ENCODE measurements at regions not wholly inside any gene's neighbourhood (a gene's known extent, or its start where the extent isn't known, plus 50 kb on each side); places are given as distances from the start of the nearest gene placed in this dataset.
"Not testable (repeated sequence)": the region's sequence is repeated elsewhere in the genome, so short reads cannot be mapped to it uniquely, and the experiment has no call there.

GRCh38 chr17:34067011-34067410 lies 188.1 kb upstream of the CCL2 start:
- H3K27me3 Mint-ChIP-seq: peaks cover 34% of the 10 kb centered on the region
- DNase-seq (ENCODE audit: low spot score in 2 of 2): no peak
- no peak overlapping the region for H3K27ac Mint-ChIP-seq (ENCODE audit: low read depth)
- H3K36me3 Mint-ChIP-seq (ENCODE audit: insufficient read depth): peaks cover 1% of the 10 kb centered on the region
- no peak overlapping the region for H3K4me3 Mint-ChIP-seq
- no peaks in the 10 kb centered on the region for H3K4me1 Mint-ChIP-seq
- no peak for ATAC-seq (replicated peaks; ENCODE audit: extremely low read depth, poor library complexity, severe bottlenecking)
- H3K9me3 Mint-ChIP-seq: peaks cover 3% of the 10 kb centered on the region

GRCh38 chr17:34068571-34068970 lies 186.5 kb upstream of the CCL2 start:
- peaks cover 3% of the 10 kb centered on the region for H3K9me3 Mint-ChIP-seq
- H3K4me1 Mint-ChIP-seq: no peaks in the 10 kb centered on the region
- H3K27ac Mint-ChIP-seq (ENCODE audit: low read depth): no peak overlapping the region
- ATAC-seq (replicated peaks; ENCODE audit: extremely low read depth, poor library complexity, severe bottlenecking) (no peak), DNase-seq (ENCODE audit: low spot score in 2 of 2) (no peak)
- H3K27me3 Mint-ChIP-seq: peaks cover 26% of the 10 kb centered on the region
- no peak overlapping the region for H3K4me3 Mint-ChIP-seq
- H3K36me3 Mint-ChIP-seq (ENCODE audit: insufficient read depth): no peaks in the 10 kb centered on the region

GRCh38 chr17:34070712-34071111 lies 184.4 kb upstream of the CCL2 start:
- H3K27ac Mint-ChIP-seq (ENCODE audit: low read depth): no peak overlapping the region
- ATAC-seq (replicated peaks; ENCODE audit: extremely low read depth, poor library complexity, severe bottlenecking) (no peak), DNase-seq (ENCODE audit: low spot score in 2 of 2) (no peak)
- H3K27me3 Mint-ChIP-seq: peaks cover 11% of the 10 kb centered on the region
- H3K36me3 Mint-ChIP-seq (ENCODE audit: insufficient read depth): no peaks in the 10 kb centered on the region
- H3K4me1 Mint-ChIP-seq: no peaks in the 10 kb centered on the region
- H3K9me3 Mint-ChIP-seq: no peaks in the 10 kb centered on the region
- H3K4me3 Mint-ChIP-seq: no peak overlapping the region

- DNase-seq (ENCODE audit: low spot score in 2 of 2) (no peak), ATAC-seq (replicated peaks; ENCODE audit: extremely low read depth, poor library complexity, severe bottlenecking) (no peak)
- Mint-ChIP-seq H3K9me3 (no peaks in the 10 kb centered on the region), H3K36me3 (ENCODE audit: insufficient read depth) (no peaks in the 10 kb centered on the region), H3K27me3 (peaks cover 23% of the 10 kb centered on the region), H3K27ac (ENCODE audit: low read depth) (no peak overlapping the region), H3K4me3 (no peak overlapping the region), H3K4me1 (no peaks in the 10 kb centered on the region)
Observed at GRCh38 chr17:34071886-34072420, 183.1 kb upstream of the CCL2 start.

GRCh38 chr17:34075076-34075475 lies 180.0 kb upstream of the CCL2 start:
- Mint-ChIP-seq H3K4me3 (no peak overlapping the region), H3K27me3 (peaks cover 40% of the 10 kb centered on the region), H3K27ac (ENCODE audit: low read depth) (no peak overlapping the region), H3K36me3 (ENCODE audit: insufficient read depth) (no peaks in the 10 kb centered on the region), H3K4me1 (no peaks in the 10 kb centered on the region), H3K9me3 (no peaks in the 10 kb centered on the region)
- no peak for ATAC-seq (replicated peaks; ENCODE audit: extremely low read depth, poor library complexity, severe bottlenecking)
- no peak for DNase-seq (ENCODE audit: low spot score in 2 of 2)

- no peak for ATAC-seq (replicated peaks; ENCODE audit: extremely low read depth, poor library complexity, severe bottlenecking)
- no peak overlapping the region for H3K4me3 Mint-ChIP-seq
- no peaks in the 10 kb centered on the region for H3K9me3 Mint-ChIP-seq
- peaks cover 40% of the 10 kb centered on the region for H3K27me3 Mint-ChIP-seq
- no peak overlapping the region for H3K27ac Mint-ChIP-seq (ENCODE audit: low read depth)
- no peaks in the 10 kb centered on the region for H3K4me1 Mint-ChIP-seq
- DNase-seq (ENCODE audit: low spot score in 2 of 2): no peak
- no peaks in the 10 kb centered on the region for H3K36me3 Mint-ChIP-seq (ENCODE audit: insufficient read depth)
Observed at GRCh38 chr17:34076743-34077631, 178.1 kb upstream of the CCL2 start.

GRCh38 chr17:34081269-34081668 lies 173.8 kb upstream of the CCL2 start:
- no peak overlapping the region for H3K4me3 Mint-ChIP-seq
- H3K36me3 Mint-ChIP-seq (ENCODE audit: insufficient read depth): no peaks in the 10 kb centered on the region
- no peak for DNase-seq (ENCODE audit: low spot score in 2 of 2)
- H3K9me3 Mint-ChIP-seq: no peaks in the 10 kb centered on the region
- no peaks in the 10 kb centered on the region for H3K4me1 Mint-ChIP-seq
- no peak for ATAC-seq (replicated peaks; ENCODE audit: extremely low read depth, poor library complexity, severe bottlenecking)
- H3K27me3 Mint-ChIP-seq: peaks cover 35% of the 10 kb centered on the region
- H3K27ac Mint-ChIP-seq (ENCODE audit: low read depth): no peak overlapping the region

- no peaks in the 10 kb centered on the region for H3K9me3 Mint-ChIP-seq
- no peaks in the 10 kb centered on the region for H3K36me3 Mint-ChIP-seq (ENCODE audit: insufficient read depth)
- H3K27ac Mint-ChIP-seq (ENCODE audit: low read depth): no peak overlapping the region
- no peak for DNase-seq (ENCODE audit: low spot score in 2 of 2)
- H3K4me1 Mint-ChIP-seq: no peaks in the 10 kb centered on the region
- no peak overlapping the region for H3K4me3 Mint-ChIP-seq
- no peak for ATAC-seq (replicated peaks; ENCODE audit: extremely low read depth, poor library complexity, severe bottlenecking)
- peaks cover 32% of the 10 kb centered on the region for H3K27me3 Mint-ChIP-seq
Observed at GRCh38 chr17:34082404-34082803, 172.7 kb upstream of the CCL2 start.

- H3K9me3 Mint-ChIP-seq; H3K27ac Mint-ChIP-seq (ENCODE audit: low read depth); DNase-seq (ENCODE audit: low spot score in 2 of 2); H3K4me3 Mint-ChIP-seq; ATAC-seq (replicated peaks; ENCODE audit: extremely low read depth, poor library complexity, severe bottlenecking); H3K4me1 Mint-ChIP-seq; H3K36me3 Mint-ChIP-seq (ENCODE audit: insufficient read depth): not testable (repeated sequence)
- peaks cover 57% of the 10 kb centered on the region for H3K27me3 Mint-ChIP-seq
Observed at GRCh38 chr17:34089042-34089441, 166.0 kb upstream of the CCL2 start.

- Mint-ChIP-seq H3K27me3 (peaks cover 61% of the 10 kb centered on the region), H3K4me3 (no peak overlapping the region), H3K27ac (ENCODE audit: low read depth) (no peak overlapping the region), H3K9me3 (no peaks in the 10 kb centered on the region), H3K36me3 (ENCODE audit: insufficient read depth) (no peaks in the 10 kb centered on the region), H3K4me1 (no peaks in the 10 kb centered on the region)
- ATAC-seq (replicated peaks; ENCODE audit: extremely low read depth, poor library complexity, severe bottlenecking) (no peak), DNase-seq (ENCODE audit: low spot score in 2 of 2) (no peak)
Observed at GRCh38 chr17:34090593-34090992, 164.5 kb upstream of the CCL2 start.

GRCh38 chr17:34091975-34092374 lies 163.1 kb upstream of the CCL2 start:
- Mint-ChIP-seq H3K9me3 (no peaks in the 10 kb centered on the region), H3K36me3 (ENCODE audit: insufficient read depth) (no peaks in the 10 kb centered on the region), H3K4me1 (no peaks in the 10 kb centered on the region), H3K27me3 (peaks cover 71% of the 10 kb centered on the region), H3K4me3 (no peak overlapping the region), H3K27ac (ENCODE audit: low read depth) (no peak overlapping the region)
- ATAC-seq (replicated peaks; ENCODE audit: extremely low read depth, poor library complexity, severe bottlenecking) (no peak), DNase-seq (ENCODE audit: low spot score in 2 of 2) (no peak)

GRCh38 chr17:34095106-34095505 lies 160.0 kb upstream of the CCL2 start:
- ATAC-seq (replicated peaks; ENCODE audit: extremely low read depth, poor library complexity, severe bottlenecking) (no peak), DNase-seq (ENCODE audit: low spot score in 2 of 2) (no peak)
- Mint-ChIP-seq H3K36me3 (ENCODE audit: insufficient read depth) (no peaks in the 10 kb centered on the region), H3K4me1 (no peaks in the 10 kb centered on the region), H3K27me3 (peaks cover 84% of the 10 kb centered on the region), H3K9me3 (no peaks in the 10 kb centered on the region), H3K4me3 (no peak overlapping the region), H3K27ac (ENCODE audit: low read depth) (no peak overlapping the region)

GRCh38 chr17:34098699-34099098 lies 156.4 kb upstream of the CCL2 start:
- Mint-ChIP-seq H3K9me3 (no peaks in the 10 kb centered on the region), H3K27me3 (peaks cover 63% of the 10 kb centered on the region), H3K27ac (ENCODE audit: low read depth) (no peak overlapping the region), H3K36me3 (ENCODE audit: insufficient read depth) (no peaks in the 10 kb centered on the region), H3K4me3 (no peak overlapping the region), H3K4me1 (no peaks in the 10 kb centered on the region)
- ATAC-seq (replicated peaks; ENCODE audit: extremely low read depth, poor library complexity, severe bottlenecking): no peak
- no peak for DNase-seq (ENCODE audit: low spot score in 2 of 2)
